Stimulated activated CD8-positive, alpha-beta memory T cell treated with anti-CD3 and anti-CD28 coated beads, Interleukin-4, amount 100 ng/mL, for 48 hours (primary cell): ENCODE measurements at regions not wholly inside any gene's neighbourhood (a gene's known extent, or its start where the extent isn't known, plus 50 kb on each side); places are given as distances from the start of the nearest gene placed in this dataset.

ENCODE experiments used
- DNase-seq: peaks from one replicate; pipeline ENCODE4 v3.0.0-alpha.2; 2020

- DNase-seq, result no peak
These were observed 163.9 kb upstream of the NOCT start for GRCh38 chr4:138851391-138852335.

GRCh38 chr4:138845664-138846063 lies 169.9 kb upstream of the NOCT start:
- no peak for DNase-seq

- no peak for DNase-seq
These were observed 170.5 kb upstream of the NOCT start for GRCh38 chr4:138845054-138845453.

- DNase-seq, result no peak
These were observed 172.0 kb upstream of the NOCT start for GRCh38 chr4:138843616-138844015.

GRCh38 chr4:138841343-138841742 lies 174.2 kb upstream of the NOCT start:
- DNase-seq, result no peak

- no peak for DNase-seq
These were observed 177.3 kb upstream of the NOCT start for GRCh38 chr4:138838251-138838650.

GRCh38 chr4:138835832-138836533 lies 179.6 kb upstream of the NOCT start:
- no peak for DNase-seq

GRCh38 chr4:138833974-138834373 lies 181.6 kb upstream of the NOCT start:
- no peak for DNase-seq

GRCh38 chr4:138832563-138832962 lies 183.0 kb upstream of the NOCT start:
- no peak for DNase-seq

- DNase-seq, result no peak
These were observed 183.6 kb upstream of the NOCT start for GRCh38 chr4:138831948-138832347.

- DNase-seq, result no peak
These were observed 186.7 kb upstream of the NOCT start for GRCh38 chr4:138828926-138829325.

- DNase-seq, result no peak
These were observed 188.8 kb upstream of the NOCT start for GRCh38 chr4:138826754-138827153.

- DNase-seq, result no peak
These were observed 189.3 kb upstream of the NOCT start for GRCh38 chr4:138826322-138826721.

GRCh38 chr4:138821331-138821730 lies 194.2 kb upstream of the NOCT start:
- no peak for DNase-seq

- no peak for DNase-seq
These were observed 198.7 kb upstream of the NOCT start for GRCh38 chr4:138816875-138817274.

- DNase-seq, result no peak
These were observed 199.8 kb upstream of the NOCT start for GRCh38 chr4:138815811-138816210.

- no peak for DNase-seq
These were observed 209.8 kb upstream of the NOCT start for GRCh38 chr4:138805736-138806135.

- no peak for DNase-seq
These were observed 210.9 kb upstream of the NOCT start for GRCh38 chr4:138804711-138805110.

GRCh38 chr4:138803051-138803450 lies 212.5 kb upstream of the NOCT start:
- no peak for DNase-seq

- no peak for DNase-seq
These were observed 213.1 kb upstream of the NOCT start for GRCh38 chr4:138802499-138802898.

GRCh38 chr4:138800421-138800820 lies 215.2 kb upstream of the NOCT start:
- no peak for DNase-seq

GRCh38 chr4:138798404-138798803 lies 217.2 kb upstream of the NOCT start:
- no peak for DNase-seq

GRCh38 chr4:138797646-138798045 lies 217.9 kb upstream of the NOCT start:
- DNase-seq, result no peak

GRCh38 chr4:138796761-138797160 lies 218.8 kb upstream of the NOCT start:
- DNase-seq, result no peak
